Mesendoderm (in vitro differentiated cells): ENCODE measurements at regions not wholly inside any gene's neighbourhood (a gene's known extent, or its start where the extent isn't known, plus 50 kb on each side); places are given as distances from the start of the nearest gene placed in this dataset.

Source experiments
- DNase-seq: peaks from one replicate; pipeline ENCODE4 v3.0.0; 2013
- H2AK5ac ChIP-seq: 2 replicates; pipeline ENCODE4 v1.6.1; 2013; ENCODE audit warnings: low read length, inconsistent platforms
- H2BK120ac ChIP-seq: 2 replicates; pipeline ENCODE4 v1.6.1; 2013; ENCODE audit warnings: low read depth, mild to moderate bottlenecking, low read length, moderate library complexity, mixed read lengths
- H2BK15ac ChIP-seq: replicated peaks from 2 replicates; pipeline ENCODE4 v1.6.1; 2013; ENCODE audit warnings: low read depth, mild to moderate bottlenecking, moderate library complexity
- H2BK5ac ChIP-seq: 2 replicates; pipeline ENCODE4 v1.6.1; 2013; ENCODE audit warnings: low read length, inconsistent platforms
- H3K18ac ChIP-seq: 2 replicates; pipeline ENCODE4 v1.6.1; 2013; ENCODE audit warnings: mild to moderate bottlenecking, low read length, mixed read lengths
- H3K23ac ChIP-seq: one replicate; pipeline ENCODE4 v1.6.1; 2013; ENCODE audit warnings: low read length
- H3K27ac ChIP-seq: 2 replicates; pipeline ENCODE4 v1.5.1; 2013; ENCODE audit warnings: low read depth, mild to moderate bottlenecking, inconsistent platforms, low read length, moderate library complexity
- H3K27me3 ChIP-seq: 2 replicates; pipeline ENCODE4 v1.6.1; 2013; ENCODE audit warnings: low read length, control low read depth, mild to moderate bottlenecking, inconsistent platforms; ENCODE audit not compliant: insufficient read depth, poor library complexity
- H3K36me3 ChIP-seq: 2 replicates; pipeline ENCODE4 v1.6.1; 2013; ENCODE audit warnings: low read length, inconsistent platforms; ENCODE audit not compliant: control insufficient read depth, insufficient read depth
- H3K4ac ChIP-seq: one replicate; pipeline ENCODE4 v1.6.1; 2013; ENCODE audit warnings: low read depth, mild to moderate bottlenecking, low read length, moderate library complexity
- H3K4me1 ChIP-seq: 2 replicates; pipeline ENCODE4 v1.6.1; 2013; ENCODE audit warnings: low read depth, low read length, inconsistent platforms; ENCODE audit not compliant: control insufficient read depth
- H3K4me2 ChIP-seq: 2 replicates; pipeline ENCODE4 v1.6.1; 2013; ENCODE audit warnings: low read length
- H3K4me3 ChIP-seq: 2 replicates; pipeline ENCODE4 v1.5.1; 2013; ENCODE audit warnings: mild to moderate bottlenecking, low read length
- H3K56ac ChIP-seq: one replicate; pipeline ENCODE4 v1.6.1; 2013; ENCODE audit warnings: low read length
- H3K79me1 ChIP-seq: 2 replicates; pipeline ENCODE4 v1.6.1; 2013; ENCODE audit warnings: low read length, inconsistent platforms
- H3K79me2 ChIP-seq: 2 replicates; pipeline ENCODE4 v1.6.1; 2013; ENCODE audit warnings: mild to moderate bottlenecking, low read length; ENCODE audit not compliant: control insufficient read depth, insufficient read depth
- H3K9ac ChIP-seq: 2 replicates; pipeline ENCODE4 v1.6.1; 2013; ENCODE audit warnings: low read length, inconsistent platforms
- H4K5ac ChIP-seq: one replicate; pipeline ENCODE4 v1.6.1; 2013; ENCODE audit warnings: low read length
- H4K8ac ChIP-seq: one replicate; pipeline ENCODE4 v1.6.1; 2013; ENCODE audit warnings: low read depth, mild to moderate bottlenecking, control low read depth, low read length, moderate library complexity
- WGBS: extraction: QIAGEN DNeasy Blood & Tissue Kit; methylation state at CpG from one replicate; pipeline ENCODE4 v1.1.7; 2013; ENCODE audit warnings: low lambda C conversion rate, missing lambda C conversion rate; ENCODE audit not compliant: insufficient coverage; ENCODE audit errors: extremely low coverage; 5-methylcytosine and 5-hydroxymethylcytosine counted together

DNA sequence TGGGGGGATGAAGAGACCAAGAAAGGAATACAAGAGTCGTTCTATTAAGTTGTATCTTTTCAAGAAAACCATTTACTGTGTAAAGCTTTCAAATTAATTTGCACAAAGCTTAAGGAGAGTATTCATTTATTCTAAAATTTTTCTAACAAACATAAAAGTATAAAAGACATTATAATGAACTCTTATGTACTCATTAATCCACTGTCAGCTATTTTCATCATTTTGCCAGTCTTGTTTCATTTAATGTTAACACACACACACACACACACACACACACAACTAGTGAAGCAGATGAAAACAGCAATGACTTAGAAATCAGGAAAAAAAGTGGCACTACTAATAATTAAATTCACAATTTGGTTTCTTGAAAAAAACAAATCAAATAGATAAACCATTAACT, 176.7 kb downstream of the TLE1 start:
- H3K27ac ChIP-seq = no peak overlapping the region
- H2BK120ac ChIP-seq = no peak overlapping the region
- no peak overlapping the region for H3K56ac ChIP-seq
- no peak overlapping the region for H3K9ac ChIP-seq
- no peak overlapping the region for H3K4me3 ChIP-seq
- H3K27me3 ChIP-seq = no peaks in the 10 kb centered on the region
- no peak overlapping the region for H3K23ac ChIP-seq
- no peak overlapping the region for H2AK5ac ChIP-seq
- H3K4me2 ChIP-seq = no peak overlapping the region
- DNase-seq = no peak
- H2BK5ac ChIP-seq = no peak overlapping the region
- no peak overlapping the region for H3K4ac ChIP-seq
- no peak overlapping the region for H2BK15ac ChIP-seq
- no peak overlapping the region for H4K5ac ChIP-seq
- no peaks in the 10 kb centered on the region for H3K4me1 ChIP-seq
- no peaks in the 10 kb centered on the region for H3K79me2 ChIP-seq
- H3K79me1 ChIP-seq = no peaks in the 10 kb centered on the region
- H3K36me3 ChIP-seq = no peaks in the 10 kb centered on the region
- no peak overlapping the region for H4K8ac ChIP-seq
- no CpG with 5 or more reads among the region's 1 CpG for WGBS
- no peak overlapping the region for H3K18ac ChIP-seq

DNA sequence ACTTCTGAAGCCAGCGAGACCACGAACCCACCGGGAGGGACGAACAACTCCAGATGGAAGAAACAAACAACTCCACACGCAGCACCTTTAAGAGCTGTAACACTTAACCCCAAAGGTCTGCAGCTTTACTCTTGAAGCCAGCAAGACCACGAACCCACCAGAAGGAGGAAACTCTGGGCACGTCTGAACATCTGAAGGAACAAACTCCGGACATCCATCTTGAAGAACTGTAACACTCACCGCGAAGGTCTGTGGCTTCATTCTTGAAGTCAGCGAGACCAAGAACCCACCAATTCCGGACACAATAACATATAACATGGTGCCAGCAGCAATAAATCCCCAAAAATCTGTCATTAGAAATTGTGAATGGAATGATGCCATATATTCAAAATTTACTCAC, 180.9 kb downstream of the TLE1 start:
- no peak overlapping the region for H3K27ac ChIP-seq
- no peak overlapping the region for H2AK5ac ChIP-seq
- no peak overlapping the region for H3K9ac ChIP-seq
- H3K79me2 ChIP-seq = no peaks in the 10 kb centered on the region
- H3K4me1 ChIP-seq = no peaks in the 10 kb centered on the region
- H3K4me3 ChIP-seq = no peak overlapping the region
- no peak overlapping the region for H3K4ac ChIP-seq
- no peak overlapping the region for H2BK120ac ChIP-seq
- H2BK5ac ChIP-seq = no peak overlapping the region
- H3K56ac ChIP-seq = no peak overlapping the region
- no peak overlapping the region for H2BK15ac ChIP-seq
- WGBS = no CpG with 5 or more reads among the region's 12 CpGs
- H3K36me3 ChIP-seq = no peaks in the 10 kb centered on the region
- H4K8ac ChIP-seq = no peak overlapping the region
- no peak overlapping the region for H3K4me2 ChIP-seq
- H3K79me1 ChIP-seq = no peaks in the 10 kb centered on the region
- no peaks in the 10 kb centered on the region for H3K27me3 ChIP-seq
- H3K18ac ChIP-seq = no peak overlapping the region
- no peak overlapping the region for H4K5ac ChIP-seq
- DNase-seq = no peak
- no peak overlapping the region for H3K23ac ChIP-seq

DNA sequence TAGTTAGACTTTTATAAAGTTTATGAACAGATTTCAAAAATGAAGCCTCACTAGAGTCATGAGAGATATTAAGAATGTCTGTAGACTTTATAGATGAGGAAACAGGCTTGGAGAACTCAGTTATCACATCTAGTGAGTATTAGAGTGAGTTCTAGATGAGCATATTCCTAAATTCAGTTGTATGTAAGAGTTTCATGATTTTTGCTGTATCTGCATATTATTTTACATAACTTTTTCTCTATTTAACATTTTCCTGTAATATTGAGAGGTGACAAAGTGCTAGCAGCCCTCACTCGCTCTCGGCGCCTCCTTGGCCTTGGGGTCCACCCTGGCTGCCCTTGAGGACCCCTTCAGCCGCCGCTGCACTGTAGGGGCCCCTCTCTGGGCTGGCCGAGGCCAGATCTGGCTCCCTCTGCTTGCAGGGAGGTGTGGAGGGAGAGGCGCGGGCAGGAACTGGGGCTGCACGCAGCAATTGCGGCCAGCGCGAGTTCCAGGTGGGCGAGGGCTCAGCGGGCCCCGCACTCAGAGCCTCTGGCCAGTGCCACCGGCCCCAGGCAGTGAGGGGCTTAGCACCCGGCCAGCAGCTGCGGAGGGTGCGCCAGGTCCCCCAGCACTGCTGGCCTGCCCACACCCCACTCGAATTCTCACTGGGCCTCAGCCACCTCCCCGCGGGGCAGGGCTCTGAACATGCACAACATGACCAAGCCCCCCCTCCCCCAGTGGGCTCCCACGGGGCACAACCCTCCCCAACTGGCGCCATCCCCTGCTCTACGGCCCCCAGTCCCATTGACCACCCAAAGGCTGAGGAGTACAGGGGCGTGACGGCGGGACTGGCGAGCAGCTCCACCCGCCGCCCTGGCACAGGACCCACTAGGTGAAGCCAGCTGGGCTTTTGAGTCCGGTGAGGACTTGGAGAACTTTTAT, 182.1 kb downstream of the TLE1 start:
- Histone ChIP-seq H2AK5ac (no peak overlapping the region), H3K9ac (no peak overlapping the region), H3K27me3 (no peaks in the 10 kb centered on the region), H2BK5ac (no peak overlapping the region), H3K4me2 (no peak overlapping the region), H3K27ac (no peak overlapping the region), H3K79me2 (no peaks in the 10 kb centered on the region), H2BK15ac (no peak overlapping the region), H3K56ac (no peak overlapping the region), H3K36me3 (no peaks in the 10 kb centered on the region), H3K4ac (no peak overlapping the region), H4K8ac (no peak overlapping the region), H4K5ac (no peak overlapping the region), H3K23ac (no peak overlapping the region), H3K4me1 (no peaks in the 10 kb centered on the region), H2BK120ac (no peak overlapping the region), H3K79me1 (no peaks in the 10 kb centered on the region), H3K18ac (no peak overlapping the region), H3K4me3 (no peak overlapping the region)
- no CpG with 5 or more reads among the region's 32 CpGs for WGBS
- no peak for DNase-seq

DNA sequence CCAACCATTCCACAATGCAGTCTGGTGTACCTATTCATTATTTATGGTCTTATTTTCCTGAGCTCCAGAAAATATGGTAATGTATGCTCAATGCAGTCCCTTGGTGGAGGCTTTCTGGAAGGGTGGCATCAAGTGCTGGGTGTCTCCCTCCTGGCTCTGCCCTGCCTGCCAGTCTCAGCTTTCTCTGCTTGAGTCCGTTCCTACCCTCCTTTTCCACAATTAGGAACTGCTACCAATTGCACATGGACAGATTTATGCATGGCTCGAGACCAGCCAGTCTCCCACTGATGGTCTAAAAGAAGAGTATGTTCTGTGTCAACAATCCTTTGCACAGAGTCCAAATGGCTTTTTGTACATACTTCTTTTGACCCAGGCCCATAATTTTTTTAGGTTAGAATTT, 189.8 kb downstream of the TLE1 start:
- no peak overlapping the region for H3K4me3 ChIP-seq
- H4K5ac ChIP-seq = no peak overlapping the region
- H3K9ac ChIP-seq = no peak overlapping the region
- no peaks in the 10 kb centered on the region for H3K79me1 ChIP-seq
- H3K27ac ChIP-seq = no peak overlapping the region
- no peak overlapping the region for H2BK15ac ChIP-seq
- H3K23ac ChIP-seq = no peak overlapping the region
- no peak overlapping the region for H2BK120ac ChIP-seq
- H4K8ac ChIP-seq = no peak overlapping the region
- H2BK5ac ChIP-seq = no peak overlapping the region
- no peaks in the 10 kb centered on the region for H3K79me2 ChIP-seq
- no peaks in the 10 kb centered on the region for H3K36me3 ChIP-seq
- WGBS = no CpG with 5 or more reads among the region's 2 CpGs
- H2AK5ac ChIP-seq = no peak overlapping the region
- no peaks in the 10 kb centered on the region for H3K27me3 ChIP-seq
- H3K18ac ChIP-seq = no peak overlapping the region
- H3K4me2 ChIP-seq = no peak overlapping the region
- DNase-seq = no peak
- no peak overlapping the region for H3K56ac ChIP-seq
- H3K4ac ChIP-seq = no peak overlapping the region
- no peaks in the 10 kb centered on the region for H3K4me1 ChIP-seq

DNA sequence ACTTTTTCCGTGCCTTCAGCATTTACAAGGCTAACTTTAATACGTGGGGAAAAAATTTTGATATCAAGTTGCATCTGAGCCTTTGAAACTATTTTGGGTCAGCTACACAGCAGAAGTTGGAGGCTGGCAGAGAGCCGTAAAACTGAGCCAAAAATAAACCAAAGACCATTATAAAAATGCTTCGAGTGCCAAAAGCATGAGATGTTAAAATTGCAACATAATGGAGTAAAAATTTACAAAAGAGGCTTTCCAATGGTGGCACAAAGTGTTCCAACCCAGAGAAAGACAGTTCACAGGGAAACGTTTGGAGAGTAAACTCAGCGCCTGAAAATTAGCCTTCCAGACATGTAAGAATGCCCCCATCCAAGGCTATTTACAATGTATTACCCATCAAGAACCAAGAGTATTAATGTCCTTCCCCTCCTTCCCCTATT, 190.3 kb downstream of the TLE1 start:
- Histone ChIP-seq H3K79me1 (no peaks in the 10 kb centered on the region), H2BK5ac (no peak overlapping the region), H2BK120ac (no peak overlapping the region), H3K18ac (no peak overlapping the region), H3K27me3 (no peaks in the 10 kb centered on the region), H3K4me3 (no peak overlapping the region), H2BK15ac (no peak overlapping the region), H3K4me2 (no peak overlapping the region), H2AK5ac (no peak overlapping the region), H3K36me3 (no peaks in the 10 kb centered on the region), H3K79me2 (no peaks in the 10 kb centered on the region), H3K23ac (no peak overlapping the region), H4K8ac (no peak overlapping the region), H3K4ac (no peak overlapping the region), H3K56ac (no peak overlapping the region), H3K9ac (no peak overlapping the region), H3K4me1 (no peaks in the 10 kb centered on the region), H4K5ac (no peak overlapping the region), H3K27ac (no peak overlapping the region)
- no peak for DNase-seq
- no CpG with 5 or more reads among the region's 6 CpGs for WGBS

DNA sequence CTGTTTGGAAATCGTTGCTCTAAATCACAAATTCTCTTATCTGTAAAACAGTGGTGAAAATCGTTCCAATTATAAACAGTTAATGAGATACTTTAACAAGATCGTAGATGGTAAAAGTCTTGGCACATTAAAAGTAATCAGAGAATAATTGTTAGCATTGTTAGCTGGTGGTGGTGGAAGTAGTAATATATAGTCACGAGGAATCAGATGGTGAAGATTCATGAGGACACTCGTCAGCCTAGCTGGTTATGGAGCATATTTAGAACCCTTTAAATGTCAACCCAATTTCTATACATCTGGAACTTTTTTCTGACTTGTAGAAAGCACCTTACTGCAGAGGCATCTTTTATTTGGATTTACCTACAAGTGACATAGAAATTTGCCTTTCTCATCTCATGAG, 190.8 kb downstream of the TLE1 start:
- Histone ChIP-seq H3K4me1 (no peaks in the 10 kb centered on the region), H4K5ac (no peak overlapping the region), H3K27me3 (no peaks in the 10 kb centered on the region), H3K9ac (no peak overlapping the region), H3K56ac (no peak overlapping the region), H3K79me1 (no peaks in the 10 kb centered on the region), H4K8ac (no peak overlapping the region), H3K27ac (no peak overlapping the region), H3K4ac (no peak overlapping the region), H2AK5ac (no peak overlapping the region), H3K79me2 (no peaks in the 10 kb centered on the region), H2BK120ac (no peak overlapping the region), H2BK15ac (no peak overlapping the region), H3K36me3 (no peaks in the 10 kb centered on the region), H3K4me3 (no peak overlapping the region), H3K23ac (no peak overlapping the region), H3K4me2 (no peak overlapping the region), H3K18ac (no peak overlapping the region), H2BK5ac (no peak overlapping the region)
- WGBS = no CpG with 5 or more reads among the region's 5 CpGs
- DNase-seq = no peak
